GM13977 (cell line): ENCODE measurements at regions not wholly inside any gene's neighbourhood (a gene's known extent, or its start where the extent isn't known, plus 50 kb on each side); places are given as distances from the start of the nearest gene placed in this dataset.

Source experiments
- DNase-seq: peaks from one replicate; pipeline ENCODE4 v3.0.0; 2012; ENCODE audit warnings: low spot score
- CTCF ChIP-seq: IDR thresholded peaks from 2 replicates; pipeline ENCODE4 v1.5.1; 2012; ENCODE audit warnings: mild to moderate bottlenecking, control low read depth; ENCODE audit not compliant: insufficient read depth; ENCODE audit errors: extremely low read depth, missing control alignments
- in situ Hi-C: fragments of 300-500 bp; cut with MboI; formaldehyde crosslinking; loops from one replicate; pipeline ENCODE4 v1.12.0; 2022; ENCODE audit warnings: low sequenced_read_pairs, low pct_unique_long_range_greater_than_20kb, mixed read lengths, inconsistent platforms; ENCODE audit not compliant: unreplicated experiment

GRCh38 chr16:51763072-51763661 is 612.1 kb upstream of the SALL1 start:
- in situ Hi-C loops: no loop called here
- DNase-seq: no peak
- TF ChIP-seq CTCF: no peak

GRCh38 chr16:51762081-51762996 is 611.3 kb upstream of the SALL1 start:
- in situ Hi-C loops: no loop called here
- peak; percentile 66 for DNase-seq
- peak; percentile 98 for TF ChIP-seq CTCF

- no peak for DNase-seq
- in situ Hi-C loops: no loop called here
- no peak for TF ChIP-seq CTCF
Observed at GRCh38 chr16:51761001-51761400, 609.9 kb upstream of the SALL1 start.

GRCh38 chr16:51759999-51760398 is 608.9 kb upstream of the SALL1 start:
- no peak for TF ChIP-seq CTCF
- in situ Hi-C loops: no loop called here
- DNase-seq: no peak

- in situ Hi-C loops: no loop called here
- TF ChIP-seq CTCF: no peak
- DNase-seq: no peak
Observed at GRCh38 chr16:51759329-51759728, 608.3 kb upstream of the SALL1 start.

GRCh38 chr16:51757921-51758479 is 606.9 kb upstream of the SALL1 start:
- in situ Hi-C loops: no loop called here
- TF ChIP-seq CTCF: no peak
- DNase-seq: no peak
